GM23338 (cell line): ENCODE measurements at regions not wholly inside any gene's neighbourhood (a gene's known extent, or its start where the extent isn't known, plus 50 kb on each side); places are given as distances from the start of the nearest gene placed in this dataset.

Source experiments
- ATAC-seq: fragments of 200-7000 bp; cut with Tn5 transposase; 3 replicates; pipeline ENCODE4 v1.9.1; 2020
- DNase-seq: peaks from one replicate; pipeline ENCODE4 v3.0.0-alpha.2; 2015; ENCODE audit warnings: low spot score
- H2AFZ ChIP-seq: fragments of 200-600 bp; sonication (generic); 2 replicates; pipeline ENCODE4 v1.8.0; 2016; ENCODE audit warnings: antibody characterized with exemption, mild to moderate bottlenecking, moderate library complexity
- H3F3A ChIP-seq: fragments of 200-600 bp; sonication (generic); replicated peaks from 2 replicates; pipeline ENCODE4 v1.8.0; 2017; ENCODE audit warnings: antibody characterized with exemption, mixed run types, low read depth
- H3K27ac ChIP-seq: fragments of 200-600 bp; sonication (generic); 2 replicates; pipeline ENCODE4 v1.6.1; 2016; ENCODE audit warnings: low read depth
- H3K27me3 ChIP-seq: fragments of 200-600 bp; sonication (generic); 2 replicates; pipeline ENCODE4 v1.8.0; 2016; ENCODE audit warnings: mild to moderate bottlenecking, mixed run types, moderate library complexity; ENCODE audit not compliant: insufficient read depth
- H3K36me3 ChIP-seq: fragments of 200-600 bp; sonication (generic); 2 replicates; pipeline ENCODE4 v1.8.0; 2016; ENCODE audit warnings: mild to moderate bottlenecking; ENCODE audit not compliant: insufficient read depth
- H3K4me1 ChIP-seq: fragments of 200-600 bp; sonication (generic); 2 replicates; pipeline ENCODE4 v1.8.0; 2016; ENCODE audit warnings: mild to moderate bottlenecking, moderate library complexity; ENCODE audit not compliant: insufficient read depth
- H3K4me2 ChIP-seq: fragments of 200-600 bp; sonication (generic); 2 replicates; pipeline ENCODE4 v1.7.1; 2017; ENCODE audit warnings: mixed run types
- H3K4me3 ChIP-seq: fragments of 200-600 bp; sonication (generic); 2 replicates; pipeline ENCODE4 v1.6.1; 2016; ENCODE audit warnings: mixed run types
- H3K79me2 ChIP-seq: fragments of 200-600 bp; sonication (generic); replicated peaks from 2 replicates; pipeline ENCODE4 v1.8.0; 2017; ENCODE audit warnings: mild to moderate bottlenecking; ENCODE audit not compliant: insufficient read depth
- H3K9me2 ChIP-seq: fragments of 200-600 bp; sonication (generic); 2 replicates; pipeline ENCODE4 v1.8.0; 2017; ENCODE audit not compliant: insufficient read depth
- H4K20me1 ChIP-seq: fragments of 200-600 bp; sonication (generic); replicated peaks from 2 replicates; pipeline ENCODE4 v1.8.0; 2017; ENCODE audit warnings: mild to moderate bottlenecking; ENCODE audit not compliant: insufficient read depth
- H3K27ac Mint-ChIP-seq: 2 replicates; pipeline ENCODE4 v1.8.0; 2020; ENCODE audit warnings: inconsistent platforms, mild to moderate bottlenecking, moderate library complexity, mixed read lengths
- H3K27me3 Mint-ChIP-seq: 3 replicates; pipeline ENCODE4 v1.8.0; 2022; ENCODE audit warnings: low read depth, mild to moderate bottlenecking, moderate library complexity, mixed read lengths, inconsistent platforms; ENCODE audit not compliant: insufficient read depth, poor library complexity
- H3K36me3 Mint-ChIP-seq: 3 replicates; pipeline ENCODE4 v1.8.0; 2021; ENCODE audit warnings: low read depth, mild to moderate bottlenecking, inconsistent platforms, moderate library complexity, mixed read lengths
- H3K4me1 Mint-ChIP-seq: 3 replicates; pipeline ENCODE4 v1.8.0; 2020; ENCODE audit warnings: mild to moderate bottlenecking, inconsistent platforms, mixed read lengths
- H3K4me3 Mint-ChIP-seq: 3 replicates; pipeline ENCODE4 v1.8.0; 2021; ENCODE audit warnings: moderate library complexity, mild to moderate bottlenecking, inconsistent platforms, mixed read lengths
- H3K9me3 Mint-ChIP-seq: 3 replicates; pipeline ENCODE4 v1.8.0; 2020; ENCODE audit warnings: moderate library complexity, mild to moderate bottlenecking, inconsistent platforms, mixed read lengths
- CREB1 ChIP-seq: fragments of 250-450 bp; sonication (Bioruptor Pico); IDR thresholded peaks from 2 replicates; pipeline ENCODE4 v1.5.0; 2020; ENCODE audit warnings: low read depth, mild to moderate bottlenecking, moderate library complexity
- NANOG ChIP-seq: IDR thresholded peaks from 2 replicates; pipeline ENCODE4 v1.6.1; 2016; ENCODE audit warnings: antibody characterized with exemption, borderline replicate concordance
- POLR2AphosphoS5 ChIP-seq: IDR thresholded peaks from 2 replicates; pipeline ENCODE4 v1.6.1; 2016; ENCODE audit warnings: antibody characterized with exemption, low read depth
- STAT1 ChIP-seq: IDR thresholded peaks from one replicate; pipeline ENCODE4 v1.6.1; 2016; ENCODE audit warnings: antibody characterized with exemption; ENCODE audit not compliant: unreplicated experiment
- ZNF114 ChIP-seq: fragments of 250-450 bp; sonication (Bioruptor Pico); IDR thresholded peaks from 2 replicates; pipeline ENCODE4 v1.5.0; 2020; ENCODE audit warnings: mild to moderate bottlenecking, moderate library complexity
- ZNF331 ChIP-seq: fragments of 250-450 bp; sonication (Bioruptor Pico); IDR thresholded peaks from 2 replicates; pipeline ENCODE4 v1.5.0; 2020; ENCODE audit warnings: low read depth, mild to moderate bottlenecking, moderate library complexity
- TF ChIP-seq, protein P1 (sequence below): fragments of 250-450 bp; sonication (Bioruptor Pico); IDR thresholded peaks from 2 replicates; pipeline ENCODE4 v1.5.0; 2020; ENCODE audit warnings: mild to moderate bottlenecking, moderate library complexity
- TF ChIP-seq, protein P2 (sequence below), 2 experiments: fragments of 200-600 bp in 1 of 2; sonication (generic) in 1 of 2; conservative IDR thresholded peaks; 2 replicates each; pipeline versions ENCODE4 v1.5.1 to v1.6.1; 2016 to 2017; ENCODE audit warnings: antibody characterized with exemption in 2 of 2, low read depth in 2 of 2, mild to moderate bottlenecking in 2 of 2, moderate library complexity in 1 of 2

DNA sequence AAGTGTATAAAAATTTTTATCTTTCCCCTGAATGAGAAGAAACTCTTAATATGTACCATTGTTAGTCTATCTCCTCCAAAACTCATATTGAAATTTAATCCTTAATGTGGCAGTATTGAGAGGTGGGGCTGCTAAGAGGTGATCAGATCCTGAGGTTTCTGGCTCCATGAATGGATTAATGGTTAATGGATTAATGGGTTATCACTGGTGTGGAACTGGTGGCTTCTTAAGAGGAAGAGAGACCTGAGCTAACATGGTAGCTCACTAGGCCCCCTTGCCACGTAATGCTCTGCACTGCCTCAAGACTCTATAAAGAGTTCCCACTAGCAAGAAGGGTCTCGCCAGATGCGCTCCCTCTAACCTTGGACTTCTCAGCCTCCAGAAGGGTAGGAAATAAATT, 70.6 kb upstream of the ZBTB18 start (continued):
- TF ChIP-seq, protein P1, sequence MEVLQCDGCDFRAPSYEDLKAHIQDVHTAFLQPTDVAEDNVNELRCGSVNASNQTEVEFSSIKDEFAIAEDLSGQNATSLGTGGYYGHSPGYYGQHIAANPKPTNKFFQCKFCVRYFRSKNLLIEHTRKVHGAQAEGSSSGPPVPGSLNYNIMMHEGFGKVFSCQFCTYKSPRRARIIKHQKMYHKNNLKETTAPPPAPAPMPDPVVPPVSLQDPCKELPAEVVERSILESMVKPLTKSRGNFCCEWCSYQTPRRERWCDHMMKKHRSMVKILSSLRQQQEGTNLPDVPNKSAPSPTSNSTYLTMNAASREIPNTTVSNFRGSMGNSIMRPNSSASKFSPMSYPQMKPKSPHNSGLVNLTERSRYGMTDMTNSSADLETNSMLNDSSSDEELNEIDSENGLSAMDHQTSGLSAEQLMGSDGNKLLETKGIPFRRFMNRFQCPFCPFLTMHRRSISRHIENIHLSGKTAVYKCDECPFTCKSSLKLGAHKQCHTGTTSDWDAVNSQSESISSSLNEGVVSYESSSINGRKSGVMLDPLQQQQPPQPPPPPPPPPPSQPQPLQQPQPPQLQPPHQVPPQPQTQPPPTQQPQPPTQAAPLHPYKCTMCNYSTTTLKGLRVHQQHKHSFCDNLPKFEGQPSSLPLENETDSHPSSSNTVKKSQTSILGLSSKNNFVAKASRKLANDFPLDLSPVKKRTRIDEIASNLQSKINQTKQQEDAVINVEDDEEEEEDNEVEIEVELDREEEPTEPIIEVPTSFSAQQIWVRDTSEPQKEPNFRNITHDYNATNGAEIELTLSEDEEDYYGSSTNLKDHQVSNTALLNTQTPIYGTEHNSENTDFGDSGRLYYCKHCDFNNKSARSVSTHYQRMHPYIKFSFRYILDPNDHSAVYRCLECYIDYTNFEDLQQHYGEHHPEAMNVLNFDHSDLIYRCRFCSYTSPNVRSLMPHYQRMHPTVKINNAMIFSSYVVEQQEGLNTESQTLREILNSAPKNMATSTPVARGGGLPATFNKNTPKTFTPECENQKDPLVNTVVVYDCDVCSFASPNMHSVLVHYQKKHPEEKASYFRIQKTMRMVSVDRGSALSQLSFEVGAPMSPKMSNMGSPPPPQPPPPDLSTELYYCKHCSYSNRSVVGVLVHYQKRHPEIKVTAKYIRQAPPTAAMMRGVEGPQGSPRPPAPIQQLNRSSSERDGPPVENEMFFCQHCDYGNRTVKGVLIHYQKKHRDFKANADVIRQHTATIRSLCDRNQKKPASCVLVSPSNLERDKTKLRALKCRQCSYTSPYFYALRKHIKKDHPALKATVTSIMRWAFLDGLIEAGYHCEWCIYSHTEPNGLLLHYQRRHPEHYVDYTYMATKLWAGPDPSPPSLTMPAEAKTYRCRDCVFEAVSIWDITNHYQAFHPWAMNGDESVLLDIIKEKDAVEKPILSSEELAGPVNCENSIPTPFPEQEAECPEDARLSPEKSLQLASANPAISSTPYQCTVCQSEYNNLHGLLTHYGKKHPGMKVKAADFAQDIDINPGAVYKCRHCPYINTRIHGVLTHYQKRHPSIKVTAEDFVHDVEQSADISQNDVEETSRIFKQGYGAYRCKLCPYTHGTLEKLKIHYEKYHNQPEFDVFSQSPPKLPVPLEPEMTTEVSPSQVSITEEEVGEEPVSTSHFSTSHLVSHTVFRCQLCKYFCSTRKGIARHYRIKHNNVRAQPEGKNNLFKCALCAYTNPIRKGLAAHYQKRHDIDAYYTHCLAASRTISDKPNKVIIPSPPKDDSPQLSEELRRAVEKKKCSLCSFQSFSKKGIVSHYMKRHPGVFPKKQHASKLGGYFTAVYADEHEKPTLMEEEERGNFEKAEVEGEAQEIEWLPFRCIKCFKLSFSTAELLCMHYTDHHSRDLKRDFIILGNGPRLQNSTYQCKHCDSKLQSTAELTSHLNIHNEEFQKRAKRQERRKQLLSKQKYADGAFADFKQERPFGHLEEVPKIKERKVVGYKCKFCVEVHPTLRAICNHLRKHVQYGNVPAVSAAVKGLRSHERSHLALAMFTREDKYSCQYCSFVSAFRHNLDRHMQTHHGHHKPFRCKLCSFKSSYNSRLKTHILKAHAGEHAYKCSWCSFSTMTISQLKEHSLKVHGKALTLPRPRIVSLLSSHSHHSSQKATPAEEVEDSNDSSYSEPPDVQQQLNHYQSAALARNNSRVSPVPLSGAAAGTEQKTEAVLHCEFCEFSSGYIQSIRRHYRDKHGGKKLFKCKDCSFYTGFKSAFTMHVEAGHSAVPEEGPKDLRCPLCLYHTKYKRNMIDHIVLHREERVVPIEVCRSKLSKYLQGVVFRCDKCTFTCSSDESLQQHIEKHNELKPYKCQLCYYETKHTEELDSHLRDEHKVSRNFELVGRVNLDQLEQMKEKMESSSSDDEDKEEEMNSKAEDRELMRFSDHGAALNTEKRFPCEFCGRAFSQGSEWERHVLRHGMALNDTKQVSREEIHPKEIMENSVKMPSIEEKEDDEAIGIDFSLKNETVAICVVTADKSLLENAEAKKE (CRISPR knock-in tag) = no peak
- no peak for TF ChIP-seq POLR2AphosphoS5
- no peak for TF ChIP-seq NANOG
- TF ChIP-seq, protein P2, sequence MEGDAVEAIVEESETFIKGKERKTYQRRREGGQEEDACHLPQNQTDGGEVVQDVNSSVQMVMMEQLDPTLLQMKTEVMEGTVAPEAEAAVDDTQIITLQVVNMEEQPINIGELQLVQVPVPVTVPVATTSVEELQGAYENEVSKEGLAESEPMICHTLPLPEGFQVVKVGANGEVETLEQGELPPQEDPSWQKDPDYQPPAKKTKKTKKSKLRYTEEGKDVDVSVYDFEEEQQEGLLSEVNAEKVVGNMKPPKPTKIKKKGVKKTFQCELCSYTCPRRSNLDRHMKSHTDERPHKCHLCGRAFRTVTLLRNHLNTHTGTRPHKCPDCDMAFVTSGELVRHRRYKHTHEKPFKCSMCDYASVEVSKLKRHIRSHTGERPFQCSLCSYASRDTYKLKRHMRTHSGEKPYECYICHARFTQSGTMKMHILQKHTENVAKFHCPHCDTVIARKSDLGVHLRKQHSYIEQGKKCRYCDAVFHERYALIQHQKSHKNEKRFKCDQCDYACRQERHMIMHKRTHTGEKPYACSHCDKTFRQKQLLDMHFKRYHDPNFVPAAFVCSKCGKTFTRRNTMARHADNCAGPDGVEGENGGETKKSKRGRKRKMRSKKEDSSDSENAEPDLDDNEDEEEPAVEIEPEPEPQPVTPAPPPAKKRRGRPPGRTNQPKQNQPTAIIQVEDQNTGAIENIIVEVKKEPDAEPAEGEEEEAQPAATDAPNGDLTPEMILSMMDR (conservative IDR thresholded peaks at IDR 0.05; ENCODE audit: low read depth in 2 of 2) = no peak

DNA sequence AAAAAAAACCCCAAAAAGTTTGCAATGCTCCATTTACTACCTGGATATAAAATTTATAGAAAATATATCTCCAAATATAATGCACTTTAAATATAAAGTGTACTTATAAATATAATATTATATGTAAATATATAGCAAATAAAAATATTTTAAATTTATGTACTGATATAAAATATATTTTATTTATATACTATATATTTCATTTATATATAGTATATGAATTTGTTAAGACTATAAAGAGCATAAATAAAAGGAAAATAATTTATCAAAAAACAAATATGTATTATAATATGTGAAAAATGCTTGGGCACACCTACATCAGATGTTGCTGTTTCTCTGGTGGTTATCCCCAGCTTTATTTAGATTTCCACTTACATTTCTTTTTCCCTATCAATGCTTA, 71.0 kb upstream of the ZBTB18 start:
- H3K4me3 Mint-ChIP-seq = no peak overlapping the region
- Histone ChIP-seq H3K4me1 (no peaks in the 10 kb centered on the region), H4K20me1 (no peaks in the 10 kb centered on the region), H3K4me3 (no peak overlapping the region), H3K36me3 (no peaks in the 10 kb centered on the region), H3F3A (no peaks in the 10 kb centered on the region), H3K27ac (no peak overlapping the region; the same call in 1 of the 2 replicates), H3K4me2 (no peak overlapping the region), H3K27me3 (no peaks in the 10 kb centered on the region), H2AFZ (no peak overlapping the region), H3K9me2 (no peaks in the 10 kb centered on the region), H3K79me2 (no peaks in the 10 kb centered on the region)
- H3K9me3 Mint-ChIP-seq = peaks cover 5% of the 10 kb centered on the region; the same call in 2 of the 3 replicates
- H3K36me3 Mint-ChIP-seq = no peaks in the 10 kb centered on the region
- no peak overlapping the region for H3K27ac Mint-ChIP-seq
- no peak for ATAC-seq
- DNase-seq = no peak
- H3K27me3 Mint-ChIP-seq = no peaks in the 10 kb centered on the region
- H3K4me1 Mint-ChIP-seq = peaks cover 4% of the 10 kb centered on the region; the same call in 1 of the 3 replicates
- TF ChIP-seq CREB1 = no peak
- TF ChIP-seq, protein P2 (conservative IDR thresholded peaks at IDR 0.05; ENCODE audit: low read depth in 2 of 2) = no peak
- no peak for TF ChIP-seq STAT1
- no peak for TF ChIP-seq ZNF114 (CRISPR knock-in tag)
- TF ChIP-seq ZNF331 (CRISPR knock-in tag) = no peak
